ENCODE measurements at regions not wholly inside any gene's neighbourhood (a gene's known extent, or its start where the extent isn't known, plus 50 kb on each side); places are given as distances from the start of the nearest gene placed in this dataset.

DNA sequence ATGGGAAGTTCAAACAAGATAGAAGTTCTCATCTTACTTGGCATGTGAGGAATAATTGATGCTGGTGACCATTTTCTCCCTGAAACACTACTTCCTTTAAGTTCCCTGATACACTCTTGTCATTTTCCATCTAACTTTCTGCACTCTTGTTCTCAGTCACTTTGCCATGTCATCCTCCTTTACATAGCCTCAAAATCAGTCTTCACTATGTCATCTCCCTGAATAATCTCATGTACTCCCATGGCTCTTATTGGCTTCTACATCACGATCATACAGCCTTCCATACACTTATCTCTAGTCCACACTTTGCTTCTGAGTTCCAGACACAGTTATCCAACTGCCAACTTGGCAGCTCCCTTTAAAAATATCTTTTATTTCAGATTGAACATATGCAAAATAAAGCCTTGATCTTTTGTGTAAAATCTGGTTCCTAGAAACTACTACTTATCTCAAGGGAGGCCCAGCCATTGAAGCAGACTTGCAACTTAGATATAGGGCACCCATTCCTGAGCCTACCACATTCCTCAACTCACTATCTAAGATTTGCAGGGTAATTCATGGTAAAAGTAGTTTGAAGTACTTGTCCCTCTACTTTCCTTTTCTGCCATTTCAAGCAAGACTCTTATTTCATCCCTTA, 1070.2 kb upstream of the NXPH2 start:
- intact Hi-C loops (cut with micrococcal nuclease): no loop called here
- Mint-ChIP-seq H3K27ac (no peak overlapping the region), H3K4me3 (no peak overlapping the region), H3K4me1 (ENCODE audit: low read depth) (no peaks in the 10 kb centered on the region), H3K9me3 (peaks cover 8% of the 10 kb centered on the region), H3K27me3 (ENCODE audit: low read depth) (no peaks in the 10 kb centered on the region), H3K36me3 (ENCODE audit: low read depth) (no peaks in the 10 kb centered on the region)
- DNase-seq: no peak
- CTCF ChIA-PET: no interaction called here

DNA sequence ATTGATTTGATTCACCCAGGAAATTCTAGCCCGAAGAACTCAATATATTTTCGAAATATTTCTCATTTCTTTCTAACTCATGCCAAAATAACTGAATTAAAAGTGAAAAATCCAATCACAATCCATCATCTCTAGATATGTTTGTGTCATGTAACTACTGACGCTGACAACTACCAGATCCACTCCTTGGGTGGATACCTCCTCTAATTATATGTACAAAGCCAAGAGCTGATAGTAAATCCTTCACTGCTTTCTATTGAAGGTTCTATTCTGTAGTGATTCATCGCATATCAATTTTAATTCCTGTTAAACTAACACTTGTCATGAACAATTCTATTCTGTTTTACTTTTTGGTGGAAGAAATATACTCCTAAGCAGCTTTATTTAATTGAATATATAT, 1056.6 kb upstream of the NXPH2 start:
- CTCF ChIA-PET: no interaction called here
- Mint-ChIP-seq H3K27ac (no peak overlapping the region), H3K4me1 (ENCODE audit: low read depth) (no peaks in the 10 kb centered on the region), H3K4me3 (no peak overlapping the region), H3K36me3 (ENCODE audit: low read depth) (no peaks in the 10 kb centered on the region), H3K9me3 (peaks cover 9% of the 10 kb centered on the region), H3K27me3 (ENCODE audit: low read depth) (no peaks in the 10 kb centered on the region)
- intact Hi-C loops (cut with micrococcal nuclease): no loop called here
- no peak for DNase-seq

GRCh38 chr2:139835101-139835500, 1054.9 kb upstream of the NXPH2 start:
- no peaks in the 10 kb centered on the region for H3K4me1 Mint-ChIP-seq (ENCODE audit: low read depth)
- H3K27ac Mint-ChIP-seq: no peak overlapping the region
- CTCF ChIA-PET: no interaction called here
- H3K36me3 Mint-ChIP-seq (ENCODE audit: low read depth): no peaks in the 10 kb centered on the region
- H3K9me3 Mint-ChIP-seq: peaks cover 11% of the 10 kb centered on the region
- no peak overlapping the region for H3K4me3 Mint-ChIP-seq
- intact Hi-C loops (cut with micrococcal nuclease): no loop called here
- no peak for DNase-seq
- H3K27me3 Mint-ChIP-seq (ENCODE audit: low read depth): no peaks in the 10 kb centered on the region

DNA sequence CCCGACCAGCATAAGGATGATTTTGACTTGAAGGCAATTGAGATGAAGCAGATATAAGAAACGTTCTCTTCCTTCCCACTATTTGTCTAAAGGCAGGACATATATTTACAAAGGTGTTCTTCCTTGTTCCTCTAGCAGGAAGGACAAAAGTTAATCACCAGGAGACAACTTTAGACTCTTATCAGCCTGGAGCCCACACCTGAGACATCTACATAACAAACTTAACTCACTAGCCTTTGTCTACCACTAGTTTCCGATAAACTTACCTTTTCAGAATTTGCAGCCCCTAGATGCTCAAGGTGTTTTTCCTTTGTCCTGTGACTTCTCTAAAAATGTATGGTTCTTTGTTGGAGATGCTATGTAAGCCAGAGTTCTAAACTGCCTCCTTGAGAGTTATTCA, 1047.8 kb upstream of the NXPH2 start:
- intact Hi-C loops (cut with micrococcal nuclease): no loop called here
- H3K4me1 Mint-ChIP-seq (ENCODE audit: low read depth): no peaks in the 10 kb centered on the region
- no peak for DNase-seq
- no peaks in the 10 kb centered on the region for H3K27me3 Mint-ChIP-seq (ENCODE audit: low read depth)
- H3K36me3 Mint-ChIP-seq (ENCODE audit: low read depth): no peaks in the 10 kb centered on the region
- no peak overlapping the region for H3K4me3 Mint-ChIP-seq
- peaks cover 3% of the 10 kb centered on the region for H3K9me3 Mint-ChIP-seq
- CTCF ChIA-PET: no interaction called here
- H3K27ac Mint-ChIP-seq: no peak overlapping the region

- Mint-ChIP-seq H3K27me3 (ENCODE audit: low read depth) (no peaks in the 10 kb centered on the region), H3K4me3 (no peak overlapping the region), H3K4me1 (ENCODE audit: low read depth) (no peaks in the 10 kb centered on the region), H3K36me3 (ENCODE audit: low read depth) (no peaks in the 10 kb centered on the region), H3K27ac (no peak overlapping the region), H3K9me3 (peaks cover 2% of the 10 kb centered on the region)
- DNase-seq: no peak
- intact Hi-C loops (cut with micrococcal nuclease): no loop called here
- CTCF ChIA-PET: no interaction called here
Observed at GRCh38 chr2:139825726-139826125, 1045.5 kb upstream of the NXPH2 start.

DNA sequence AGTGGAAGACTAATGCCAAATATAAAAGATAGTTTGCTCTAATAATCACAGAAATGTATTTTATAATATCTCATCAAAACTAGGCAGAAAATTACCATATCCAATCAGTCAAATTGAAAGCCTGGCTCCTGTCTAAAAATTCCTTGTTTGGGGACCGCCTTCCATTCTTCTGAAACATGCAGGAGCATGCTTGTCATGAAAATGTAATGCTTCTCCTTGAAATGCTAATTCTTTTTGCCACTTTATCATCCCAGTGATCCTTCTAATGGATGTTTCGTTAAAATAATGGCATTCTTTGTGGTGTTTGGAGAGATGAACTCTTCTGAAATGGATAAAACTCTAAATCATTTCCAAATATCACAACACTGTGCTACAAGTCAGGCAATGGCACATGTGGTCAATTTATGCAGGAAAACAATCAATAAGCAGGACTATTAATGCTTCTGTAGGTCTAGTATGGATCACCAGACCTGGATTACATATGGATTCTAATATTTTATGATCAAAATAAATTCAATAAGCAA, 1039.1 kb upstream of the NXPH2 start:
- no peak for DNase-seq
- intact Hi-C loops (cut with micrococcal nuclease): no loop called here
- no peak overlapping the region for H3K27ac Mint-ChIP-seq
- CTCF ChIA-PET: no interaction called here
- no peaks in the 10 kb centered on the region for H3K4me1 Mint-ChIP-seq (ENCODE audit: low read depth)
- H3K9me3 Mint-ChIP-seq: peaks cover 5% of the 10 kb centered on the region
- H3K27me3 Mint-ChIP-seq (ENCODE audit: low read depth): no peaks in the 10 kb centered on the region
- no peak overlapping the region for H3K4me3 Mint-ChIP-seq
- H3K36me3 Mint-ChIP-seq (ENCODE audit: low read depth): no peaks in the 10 kb centered on the region

GRCh38 chr2:139814458-139814857, 1034.3 kb upstream of the NXPH2 start:
- H3K27me3 Mint-ChIP-seq (ENCODE audit: low read depth): no peaks in the 10 kb centered on the region
- intact Hi-C loops (cut with micrococcal nuclease): no loop called here

GRCh38 chr2:139813340-139813739, 1033.2 kb upstream of the NXPH2 start:
- no peak for DNase-seq
- Mint-ChIP-seq H3K27me3 (ENCODE audit: low read depth) (no peaks in the 10 kb centered on the region), H3K4me1 (ENCODE audit: low read depth) (no peaks in the 10 kb centered on the region), H3K9me3 (peaks cover 5% of the 10 kb centered on the region), H3K27ac (no peak overlapping the region), H3K36me3 (ENCODE audit: low read depth) (no peaks in the 10 kb centered on the region), H3K4me3 (no peak overlapping the region)
- CTCF ChIA-PET: no interaction called here
- intact Hi-C loops (cut with micrococcal nuclease): no loop called here

More at GRCh38 chr2:139814458-139814857, 1034.3 kb upstream of the NXPH2 start:
- H3K4me3 Mint-ChIP-seq: no peak overlapping the region
- DNase-seq: no peak
- H3K36me3 Mint-ChIP-seq (ENCODE audit: low read depth): no peaks in the 10 kb centered on the region
- H3K4me1 Mint-ChIP-seq (ENCODE audit: low read depth): no peaks in the 10 kb centered on the region
- H3K27ac Mint-ChIP-seq: no peak overlapping the region
- CTCF ChIA-PET: no interaction called here
- H3K9me3 Mint-ChIP-seq: peaks cover 5% of the 10 kb centered on the region

DNA sequence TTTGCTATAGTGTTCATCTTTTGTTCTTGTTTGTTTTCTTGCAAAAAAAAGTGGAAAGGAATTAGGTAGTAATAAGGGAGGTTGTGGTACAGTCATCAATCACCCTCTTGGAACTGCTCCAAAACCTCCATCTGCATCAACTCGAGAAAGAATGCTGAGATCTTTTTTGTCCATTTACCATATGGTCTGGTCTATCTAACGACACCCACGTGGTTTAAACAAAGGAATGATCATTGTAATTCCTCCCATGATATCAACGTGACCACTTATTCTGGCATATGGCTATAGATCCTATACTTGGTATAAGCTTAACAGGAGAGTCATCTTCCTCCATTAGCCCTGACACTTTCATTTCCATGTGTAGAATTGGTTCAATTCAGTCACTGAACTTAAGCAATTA, 1025.3 kb upstream of the NXPH2 start:
- H3K4me3 Mint-ChIP-seq: no peak overlapping the region
- H3K27me3 Mint-ChIP-seq (ENCODE audit: low read depth): no peaks in the 10 kb centered on the region
- no peaks in the 10 kb centered on the region for H3K36me3 Mint-ChIP-seq (ENCODE audit: low read depth)
- DNase-seq: no peak
- H3K27ac Mint-ChIP-seq: no peak overlapping the region
- CTCF ChIA-PET: no interaction called here
- peaks cover 6% of the 10 kb centered on the region for H3K9me3 Mint-ChIP-seq
- H3K4me1 Mint-ChIP-seq (ENCODE audit: low read depth): no peaks in the 10 kb centered on the region
- intact Hi-C loops (cut with micrococcal nuclease): no loop called here

DNA sequence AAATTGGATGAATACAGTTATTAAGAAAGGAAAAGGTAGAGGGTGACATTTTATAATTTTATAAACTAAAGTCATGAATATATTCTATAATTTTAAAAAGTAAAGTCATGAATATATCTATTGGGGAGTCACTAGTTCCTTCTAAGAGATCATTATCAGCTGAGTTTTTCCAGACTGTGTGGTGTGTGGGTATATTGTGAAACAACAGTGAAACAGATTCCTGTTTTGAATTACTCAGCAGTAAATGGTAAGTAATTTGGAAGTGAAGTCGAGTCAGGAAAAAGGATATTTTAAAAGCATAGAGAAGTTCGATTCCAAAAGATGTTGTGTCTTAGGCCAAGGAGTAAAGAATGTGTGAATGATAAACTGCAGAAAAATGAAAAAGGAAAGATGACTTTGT, 1018.2 kb upstream of the NXPH2 start:
- peaks cover 7% of the 10 kb centered on the region for H3K9me3 Mint-ChIP-seq
- no peaks in the 10 kb centered on the region for H3K4me1 Mint-ChIP-seq (ENCODE audit: low read depth)
- no peaks in the 10 kb centered on the region for H3K27me3 Mint-ChIP-seq (ENCODE audit: low read depth)
- no peak overlapping the region for H3K27ac Mint-ChIP-seq
- intact Hi-C loops (cut with micrococcal nuclease): no loop called here
- H3K4me3 Mint-ChIP-seq: no peak overlapping the region
- no peaks in the 10 kb centered on the region for H3K36me3 Mint-ChIP-seq (ENCODE audit: low read depth)
- no peak for DNase-seq
- CTCF ChIA-PET: no interaction called here

DNA sequence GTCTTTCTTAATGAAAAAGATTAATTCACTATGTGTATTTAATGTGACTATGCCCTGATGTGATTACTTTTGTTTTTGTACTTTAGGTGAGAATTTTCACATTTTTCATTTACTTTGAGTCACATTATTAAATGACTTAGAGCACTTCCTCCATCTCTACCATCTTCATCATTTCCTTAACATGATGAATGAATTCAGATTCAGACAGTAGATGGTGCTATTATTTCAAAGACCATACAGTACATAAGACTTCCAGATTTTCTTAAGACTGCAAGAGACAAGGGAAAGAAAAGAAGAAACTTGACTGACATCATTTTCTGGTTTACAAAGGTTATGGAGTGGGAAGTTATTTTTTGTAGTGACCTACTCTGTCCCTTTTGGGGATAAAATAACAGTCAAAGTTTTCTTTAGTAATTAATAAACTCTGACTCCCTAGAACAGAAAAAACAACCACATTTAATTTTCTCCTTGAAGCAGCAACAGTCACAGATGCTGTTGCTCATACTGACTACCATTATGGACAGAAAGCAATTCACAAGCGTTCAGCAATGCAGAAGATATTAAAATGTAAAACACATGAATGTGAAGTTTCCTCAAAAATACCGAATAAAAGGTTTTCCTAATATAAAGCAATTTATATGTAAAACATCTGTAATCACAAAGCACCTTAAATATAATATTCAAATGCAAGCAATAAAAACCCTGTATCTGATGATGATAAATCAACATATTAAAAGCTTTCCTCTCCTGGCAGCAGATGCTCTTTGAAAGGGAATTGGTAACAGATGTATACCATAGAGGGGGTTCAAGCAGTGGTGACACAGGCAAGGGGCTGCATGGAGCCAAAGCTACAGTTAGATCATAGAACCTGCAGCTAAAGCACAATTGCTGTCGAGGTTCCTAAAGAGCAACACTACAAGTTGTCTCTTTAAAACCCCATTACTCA, 1010.9 kb upstream of the NXPH2 start:
- Mint-ChIP-seq H3K27ac (no peak overlapping the region), H3K36me3 (ENCODE audit: low read depth) (no peaks in the 10 kb centered on the region), H3K27me3 (ENCODE audit: low read depth) (no peaks in the 10 kb centered on the region), H3K4me3 (no peak overlapping the region), H3K9me3 (peaks cover 12% of the 10 kb centered on the region), H3K4me1 (ENCODE audit: low read depth) (no peaks in the 10 kb centered on the region)
- intact Hi-C loops (cut with micrococcal nuclease): no loop called here
- CTCF ChIA-PET: no interaction called here
- DNase-seq: no peak

GRCh38 chr2:139790136-139790535, 1009.9 kb upstream of the NXPH2 start:
- CTCF ChIA-PET: no interaction called here
- H3K9me3 Mint-ChIP-seq: peaks cover 10% of the 10 kb centered on the region
- DNase-seq: no peak

GRCh38 chr2:139778732-139779131, 998.5 kb upstream of the NXPH2 start:
- Mint-ChIP-seq H3K4me1 (ENCODE audit: low read depth) (no peaks in the 10 kb centered on the region), H3K36me3 (ENCODE audit: low read depth) (no peaks in the 10 kb centered on the region), H3K9me3 (peaks cover 6% of the 10 kb centered on the region), H3K27me3 (ENCODE audit: low read depth) (no peaks in the 10 kb centered on the region), H3K4me3 (no peak overlapping the region), H3K27ac (no peak overlapping the region)
- CTCF ChIA-PET: no interaction called here
- intact Hi-C loops (cut with micrococcal nuclease): no loop called here
- no peak for DNase-seq

More at GRCh38 chr2:139790136-139790535, 1009.9 kb upstream of the NXPH2 start:
- intact Hi-C loops (cut with micrococcal nuclease): no loop called here
- Mint-ChIP-seq H3K27me3 (ENCODE audit: low read depth) (no peaks in the 10 kb centered on the region), H3K27ac (no peak overlapping the region), H3K4me3 (no peak overlapping the region), H3K4me1 (ENCODE audit: low read depth) (no peaks in the 10 kb centered on the region), H3K36me3 (ENCODE audit: low read depth) (no peaks in the 10 kb centered on the region)
